ENCODE measurements at regions not wholly inside any gene's neighbourhood (a gene's known extent, or its start where the extent isn't known, plus 50 kb on each side); places are given as distances from the start of the nearest gene placed in this dataset.

- peak; percentile 86 to 98 (median 92) for ATAC-seq
- Histone ChIP-seq H3K27me3 (no peaks in the 10 kb centered on the region), H3K4me3 (no peak overlapping the region), H3K9me3 (no peaks in the 10 kb centered on the region), H3K4me1 (peaks cover 0 to 26% (median 0%) of the 10 kb centered on the region in 4 donors), H3K27ac (peak overlapping the region in 1 of 3 donors; percentile 83), H3K36me3 (no peaks in the 10 kb centered on the region)
- peak in 1 of 3 donors; percentile 49 for DNase-seq
- TF ChIP-seq CTCF (IDR thresholded peaks at IDR 0.05) = no peak
- TF ChIP-seq POLR2A (IDR thresholded peaks at IDR 0.05) = no peak
- 21% methylated on average over 4 of the region's 4 CpGs for WGBS (ENCODE audit: insufficient coverage, low coverage, low lambda C conversion rate, missing lambda C conversion rate)
- intact Hi-C loops (cut with DNase I) = no loop called here
These were observed 104.9 kb upstream of the PTPN3 start for GRCh38 chr9:109602987-109603386.

- DNase-seq (no peak), ATAC-seq (peak in 1 of 4 donors; percentile 54)
- H3K36me3 ChIP-seq = no peaks in the 10 kb centered on the region
- H3K4me3 ChIP-seq = no peak overlapping the region
- H3K27ac ChIP-seq = peak overlapping the region in 1 of 3 donors; percentile 83
- 72% methylated on average over 6 of the region's 6 CpGs for WGBS (ENCODE audit: insufficient coverage, low coverage, low lambda C conversion rate, missing lambda C conversion rate)
- no peak for TF ChIP-seq POLR2A (IDR thresholded peaks at IDR 0.05)
- TF ChIP-seq CTCF (IDR thresholded peaks at IDR 0.05) = no peak
- no peaks in the 10 kb centered on the region for H3K27me3 ChIP-seq
- H3K9me3 ChIP-seq = no peaks in the 10 kb centered on the region
- intact Hi-C loops (cut with DNase I) = no loop called here
- peaks cover 0 to 26% (median 0%) of the 10 kb centered on the region in 4 donors for H3K4me1 ChIP-seq
These were observed 106.0 kb upstream of the PTPN3 start for GRCh38 chr9:109604131-109604530.

GRCh38 chr9:109604781-109605180, 106.7 kb upstream of the PTPN3 start:
- intact Hi-C loops (cut with DNase I) = no loop called here
- ATAC-seq (no peak), DNase-seq (no peak)
- no peaks in the 10 kb centered on the region for H3K36me3 ChIP-seq
- peaks cover 0 to 26% (median 0%) of the 10 kb centered on the region in 4 donors for H3K4me1 ChIP-seq
- H3K4me3 ChIP-seq = no peak overlapping the region
- no peaks in the 10 kb centered on the region for H3K27me3 ChIP-seq
- TF ChIP-seq CTCF (IDR thresholded peaks at IDR 0.05) = no peak
- no peak for TF ChIP-seq POLR2A (IDR thresholded peaks at IDR 0.05)
- H3K9me3 ChIP-seq = no peaks in the 10 kb centered on the region
- 72% methylated on average over 1 of the region's 1 CpG for WGBS (ENCODE audit: insufficient coverage, low coverage, low lambda C conversion rate, missing lambda C conversion rate)
- no peak overlapping the region for H3K27ac ChIP-seq

GRCh38 chr9:109609060-109609459, 111.0 kb upstream of the PTPN3 start:
- 90% methylated on average over 1 of the region's 1 CpG for WGBS (ENCODE audit: insufficient coverage, low coverage, low lambda C conversion rate, missing lambda C conversion rate)
- no peak for TF ChIP-seq CTCF (IDR thresholded peaks at IDR 0.05)
- TF ChIP-seq POLR2A (IDR thresholded peaks at IDR 0.05) = no peak
- Histone ChIP-seq H3K27me3 (no peaks in the 10 kb centered on the region), H3K9me3 (no peaks in the 10 kb centered on the region), H3K36me3 (no peaks in the 10 kb centered on the region), H3K4me1 (peaks cover 0 to 8% (median 0%) of the 10 kb centered on the region in 4 donors), H3K4me3 (no peak overlapping the region), H3K27ac (no peak overlapping the region)
- DNase-seq = no peak
- no peak for ATAC-seq
- intact Hi-C loops (cut with DNase I) = no loop called here
